IMR-90 (cell line): ENCODE measurements at regions not wholly inside any gene's neighbourhood (a gene's known extent, or its start where the extent isn't known, plus 50 kb on each side); places are given as distances from the start of the nearest gene placed in this dataset.

Experiments
- ATAC-seq: fragments of 200-7000 bp; cut with Tn5 transposase; 2 replicates; pipeline ENCODE4 v1.9.1; 2020; ENCODE audit warnings: low read depth, mild to moderate bottlenecking, moderate library complexity
- BruUV-seq: library from RNA; stranded (reverse); fragments of 400-500 nt; replicated peaks from 2 replicates; lab custom pipeline; 2021; lab: Mats Ljungman, UMichigan
- CTCF ChIA-PET: fragments of 300-600 bp; formaldehyde crosslinking; extraction: SDS; loops from one replicate; lab custom pipeline; 2021; ENCODE audit warnings: antibody characterized with exemption; lab: Yijun Ruan, JAX
- POLR2A ChIA-PET: fragments of 300-600 bp; sonication (Branson Sonifier 250); formaldehyde crosslinking; loops from one replicate; lab custom pipeline; 2022; ENCODE audit warnings: antibody characterized with exemption; ENCODE audit not compliant: unreplicated experiment; lab: Charles Lee
- DNase-seq: peaks from one replicate; pipeline ENCODE4 v3.0.0; 2013
- H2AFZ ChIP-seq: replicated peaks from 2 replicates; pipeline ENCODE3; 2013; ENCODE audit warnings: low read length, mild to moderate bottlenecking; ENCODE audit not compliant: poor library complexity
- H2AK5ac ChIP-seq: 2 replicates; pipeline ENCODE4 v1.6.1; 2013; ENCODE audit warnings: low read depth, low read length, inconsistent platforms
- H2AK9ac ChIP-seq: replicated peaks from 2 replicates; pipeline ENCODE3; 2013; ENCODE audit warnings: mild to moderate bottlenecking, low read depth, low read length, moderate library complexity; ENCODE audit not compliant: poor library complexity
- H2BK120ac ChIP-seq: 2 replicates; pipeline ENCODE4 v1.6.1; 2013; ENCODE audit warnings: low read depth, low read length, inconsistent platforms
- H2BK15ac ChIP-seq: 3 replicates; pipeline ENCODE4 v1.6.1; 2013; ENCODE audit warnings: low read depth, low read length, inconsistent platforms
- H2BK20ac ChIP-seq: 2 replicates; pipeline ENCODE4 v1.6.1; 2013; ENCODE audit warnings: low read depth, mild to moderate bottlenecking, inconsistent platforms, low read length, moderate library complexity
- H2BK5ac ChIP-seq: 2 replicates; pipeline ENCODE4 v1.6.1; 2013; ENCODE audit warnings: mild to moderate bottlenecking, low read depth, low read length, inconsistent platforms; ENCODE audit not compliant: poor library complexity, severe bottlenecking
- H3K14ac ChIP-seq: replicated peaks from 2 replicates; pipeline ENCODE4 v1.6.1; 2013; ENCODE audit warnings: low read depth, low read length, inconsistent platforms
- H3K18ac ChIP-seq: 2 replicates; pipeline ENCODE4 v1.6.1; 2013; ENCODE audit warnings: low read depth, low read length, control low read depth
- H3K23ac ChIP-seq: 2 replicates; pipeline ENCODE4 v1.6.1; 2013; ENCODE audit warnings: low read depth, low read length, inconsistent platforms
- H3K27ac ChIP-seq: 2 replicates; pipeline ENCODE4 v1.5.1; 2013; ENCODE audit warnings: mild to moderate bottlenecking, control low read depth, low read length; ENCODE audit not compliant: insufficient read depth
- H3K27me3 ChIP-seq: 2 replicates; pipeline ENCODE4 v1.6.1; 2013; ENCODE audit warnings: low read length; ENCODE audit not compliant: control insufficient read depth, insufficient read depth
- H3K36me3 ChIP-seq: 2 replicates; pipeline ENCODE4 v1.6.1; 2013; ENCODE audit warnings: low read length, mixed read lengths; ENCODE audit not compliant: control insufficient read depth, insufficient read depth
- H3K4ac ChIP-seq: 2 replicates; pipeline ENCODE4 v1.6.1; 2013; ENCODE audit warnings: low read depth, low read length, inconsistent platforms
- H3K4me1 ChIP-seq: 2 replicates; pipeline ENCODE4 v1.6.1; 2013; ENCODE audit warnings: low read length, mixed read lengths; ENCODE audit not compliant: control insufficient read depth, insufficient read depth
- H3K4me2 ChIP-seq: 2 replicates; pipeline ENCODE4 v1.6.1; 2013; ENCODE audit warnings: low read depth, mild to moderate bottlenecking, control low read depth, low read length, moderate library complexity
- H3K4me3 ChIP-seq: 2 replicates; pipeline ENCODE4 v1.5.1; 2013; ENCODE audit warnings: low read depth, mild to moderate bottlenecking, control low read depth, low read length, moderate library complexity; ENCODE audit not compliant: insufficient read depth
- H3K56ac ChIP-seq: 2 replicates; pipeline ENCODE4 v1.6.1; 2013; ENCODE audit warnings: low read length, inconsistent platforms; ENCODE audit not compliant: insufficient read depth; ENCODE audit errors: extremely low read depth
- H3K79me1 ChIP-seq, 2 experiments: 2 replicates each; pipeline ENCODE4 v1.6.1; 2013; ENCODE audit warnings: low read length in 2 of 2, inconsistent platforms in 1 of 2, low read depth in 1 of 2
- H3K9ac ChIP-seq: 2 replicates; pipeline ENCODE4 v1.6.1; 2013; ENCODE audit warnings: low read depth, low read length, control low read depth
- H3K9me1 ChIP-seq: 2 replicates; pipeline ENCODE4 v1.6.1; 2013; ENCODE audit warnings: low read length, inconsistent platforms; ENCODE audit not compliant: insufficient read depth
- H3K9me3 ChIP-seq: 2 replicates; pipeline ENCODE4 v1.6.1; 2013; ENCODE audit warnings: low read length; ENCODE audit not compliant: control insufficient read depth, insufficient read depth
- H4K20me1 ChIP-seq: 2 replicates; pipeline ENCODE4 v1.6.1; 2013; ENCODE audit warnings: low read length, inconsistent platforms; ENCODE audit not compliant: insufficient read depth
- H4K5ac ChIP-seq: 2 replicates; pipeline ENCODE4 v1.6.1; 2013; ENCODE audit warnings: mild to moderate bottlenecking, low read depth, low read length, control low read depth
- H4K8ac ChIP-seq, 2 experiments: 2 replicates each; pipeline ENCODE4 v1.6.1; 2013; ENCODE audit warnings: low read depth in 2 of 2, low read length in 2 of 2, control low read depth in 1 of 2, inconsistent platforms in 1 of 2
- H4K91ac ChIP-seq: 2 replicates; pipeline ENCODE4 v1.6.1; 2013; ENCODE audit warnings: low read depth, low read length, inconsistent platforms; ENCODE audit not compliant: insufficient read depth
- CEBPB ChIP-seq: IDR thresholded peaks from 2 replicates; pipeline ENCODE4 v1.6.1; 2012; ENCODE audit warnings: low read depth, low read length, improper control_type of control experiment
- CHD1 ChIP-seq: IDR thresholded peaks from 2 replicates; pipeline ENCODE4 v1.6.1; 2012; ENCODE audit warnings: low read depth, low read length, improper control_type of control experiment
- CTCF ChIP-seq: conservative IDR thresholded peaks from 2 replicates; pipeline ENCODE4 v1.5.1; 2012; ENCODE audit warnings: mild to moderate bottlenecking, low read depth, low read length, improper control_type of control experiment
- FOS ChIP-seq: fragments of 150-350 bp; IDR thresholded peaks from 2 replicates; pipeline ENCODE4 v1.6.1; 2016; ENCODE audit warnings: low read depth, low read length
- NFE2L2 ChIP-seq: fragments of 150-350 bp; IDR thresholded peaks from 2 replicates; pipeline ENCODE4 v1.6.1; 2016; ENCODE audit warnings: low read depth, mild to moderate bottlenecking, low read length
- RFX5 ChIP-seq: IDR thresholded peaks from 2 replicates; pipeline ENCODE4 v1.8.0; 2012; ENCODE audit warnings: low read depth, mild to moderate bottlenecking, low read length, moderate library complexity
- WGBS, 2 experiments: methylation state at CpG; one replicate each; pipeline versions ENCODE4 v1.1.5 to v1.1.7; 2013; ENCODE audit warnings: missing lambda C conversion rate in 2 of 2; ENCODE audit not compliant: insufficient read length in 1 of 2; ENCODE audit errors: extremely low coverage in 2 of 2; 5-methylcytosine and 5-hydroxymethylcytosine counted together
- dilution Hi-C: fragments of 300-500 bp; cut with HindIII; formaldehyde crosslinking; loops from one replicate; pipeline ENCODE4 v1.14.3; 2018; ENCODE audit warnings: low sequenced_read_pairs; ENCODE audit not compliant: unreplicated experiment
- in situ Hi-C: fragments of 300-500 bp; cut with MboI; formaldehyde crosslinking; loops from 3 replicates; pipeline ENCODE4 v1.14.3; 2019; ENCODE audit warnings: low sequenced_read_pairs, inconsistent platforms, mixed read lengths
- intact Hi-C: fragments of 100-400 bp; cut with micrococcal nuclease; formaldehyde crosslinking; loops from 2 replicates; pipeline ENCODE4 v1.10.0; 2022

GRCh38 chr18:41783879-41784278 lies 171.2 kb upstream of the PIK3C3 start:
- no peaks in the 10 kb centered on the region for H4K20me1 ChIP-seq
- POLR2A ChIA-PET: no interaction called here
- no peak overlapping the region for H3K4me2 ChIP-seq
- no peak overlapping the region for H4K91ac ChIP-seq
- no peaks in the 10 kb centered on the region for H3K36me3 ChIP-seq
- no peak overlapping the region for H3K14ac ChIP-seq
- BruUV-seq: no TSS peak
- DNase-seq: no peak
- no peak overlapping the region for H2AK9ac ChIP-seq
- H3K56ac ChIP-seq: no peak overlapping the region
- no peaks in the 10 kb centered on the region for H3K4me1 ChIP-seq
- intact Hi-C loops: no loop called here
- no peaks in the 10 kb centered on the region for H3K9me3 ChIP-seq
- H3K18ac ChIP-seq: no peak overlapping the region
- no peak overlapping the region for H4K5ac ChIP-seq
- no peaks in the 10 kb centered on the region for H3K79me1 ChIP-seq
- H2BK15ac ChIP-seq: no peak overlapping the region
- no peak for ATAC-seq
- no peak overlapping the region for H3K4me3 ChIP-seq
- CTCF ChIA-PET: no interaction called here
- H2BK5ac ChIP-seq: no peak overlapping the region
- H2AK5ac ChIP-seq: no peak overlapping the region
- no peak overlapping the region for H2BK120ac ChIP-seq
- TF ChIP-seq NFE2L2 (no peak), CHD1 (no peak), FOS (no peak), CEBPB (no peak), RFX5 (no peak), CTCF (no peak)
- no peak overlapping the region for H3K4ac ChIP-seq
- dilution Hi-C loops: no loop called here
- no peak overlapping the region for H2BK20ac ChIP-seq
- no peaks in the 10 kb centered on the region for H3K9me1 ChIP-seq
- WGBS, 2 experiments: no CpG with 5 or more reads among the region's 1 CpG
- H3K23ac ChIP-seq: no peak overlapping the region
- H4K8ac ChIP-seq: no peak overlapping the region
- H3K27me3 ChIP-seq: no peaks in the 10 kb centered on the region
- no peak overlapping the region for H2AFZ ChIP-seq
- no peak overlapping the region for H3K27ac ChIP-seq
- no peak overlapping the region for H3K9ac ChIP-seq
- in situ Hi-C loops: no loop called here
